ENCODE measurements at regions not wholly inside any gene's neighbourhood (a gene's known extent, or its start where the extent isn't known, plus 50 kb on each side); places are given as distances from the start of the nearest gene placed in this dataset.

DNA sequence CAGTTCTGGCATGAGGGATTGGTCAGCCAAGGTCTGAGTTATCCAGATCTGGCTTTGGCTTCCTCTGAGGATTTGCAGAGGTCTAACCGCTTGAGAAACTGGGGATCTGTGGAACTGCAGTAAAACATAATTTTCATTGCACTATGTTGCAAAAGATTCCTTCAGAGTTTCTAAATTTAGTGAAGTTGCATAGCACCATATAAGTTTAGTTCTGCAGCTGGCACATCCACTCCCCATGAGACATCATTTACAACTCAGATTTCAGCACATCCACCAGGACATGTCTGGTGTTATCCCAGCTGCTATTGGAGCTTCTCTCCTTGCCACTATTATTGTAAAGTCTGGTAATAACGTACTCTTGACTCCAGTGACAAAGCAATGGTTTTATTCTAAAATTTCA lies 181.5 kb downstream of the CWF19L2 start:
- H3K4me1 ChIP-seq (ENCODE audit: control insufficient read depth, insufficient read depth, low read length), result no peaks in the 10 kb centered on the region
- no peak overlapping the region for H3K27ac ChIP-seq (ENCODE audit: low read depth, low read length)
- H3K4me3 ChIP-seq (ENCODE audit: low read depth, low read length), result no peak overlapping the region
- H3K27me3 ChIP-seq (ENCODE audit: control insufficient read depth, insufficient read depth, low read length), result no peaks in the 10 kb centered on the region
- H3K9ac ChIP-seq (ENCODE audit: low read depth, low read length), result no peak overlapping the region
- no peaks in the 10 kb centered on the region for H3K36me3 ChIP-seq (ENCODE audit: control insufficient read depth, insufficient read depth, low read length)
- H3K9me3 ChIP-seq (ENCODE audit: control insufficient read depth, insufficient read depth, low read length), result no peaks in the 10 kb centered on the region

DNA sequence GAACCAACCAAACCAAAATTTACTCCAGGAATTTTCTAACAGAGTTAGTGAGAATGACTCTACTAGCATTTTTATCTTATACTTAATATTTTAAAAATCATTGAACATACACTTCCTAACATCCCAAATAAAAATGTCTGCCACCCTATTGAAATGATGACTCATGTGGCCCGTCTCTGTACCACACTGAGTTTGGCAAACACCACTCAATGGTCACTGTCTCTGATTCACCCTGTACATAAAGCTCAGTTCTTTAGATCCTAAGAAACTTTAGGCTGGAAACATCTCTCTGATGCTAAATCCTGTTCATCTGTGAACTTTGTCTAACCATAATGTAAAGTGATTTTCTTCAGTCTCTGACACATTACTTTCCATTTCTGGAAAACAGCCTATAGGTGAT lies 182.0 kb downstream of the CWF19L2 start:
- no peaks in the 10 kb centered on the region for H3K9me3 ChIP-seq (ENCODE audit: control insufficient read depth, insufficient read depth, low read length)
- no peaks in the 10 kb centered on the region for H3K27me3 ChIP-seq (ENCODE audit: control insufficient read depth, insufficient read depth, low read length)
- H3K36me3 ChIP-seq (ENCODE audit: control insufficient read depth, insufficient read depth, low read length), result no peaks in the 10 kb centered on the region
- H3K4me3 ChIP-seq (ENCODE audit: low read depth, low read length), result no peak overlapping the region
- no peak overlapping the region for H3K9ac ChIP-seq (ENCODE audit: low read depth, low read length)
- no peak overlapping the region for H3K27ac ChIP-seq (ENCODE audit: low read depth, low read length)
- H3K4me1 ChIP-seq (ENCODE audit: control insufficient read depth, insufficient read depth, low read length), result no peaks in the 10 kb centered on the region

DNA sequence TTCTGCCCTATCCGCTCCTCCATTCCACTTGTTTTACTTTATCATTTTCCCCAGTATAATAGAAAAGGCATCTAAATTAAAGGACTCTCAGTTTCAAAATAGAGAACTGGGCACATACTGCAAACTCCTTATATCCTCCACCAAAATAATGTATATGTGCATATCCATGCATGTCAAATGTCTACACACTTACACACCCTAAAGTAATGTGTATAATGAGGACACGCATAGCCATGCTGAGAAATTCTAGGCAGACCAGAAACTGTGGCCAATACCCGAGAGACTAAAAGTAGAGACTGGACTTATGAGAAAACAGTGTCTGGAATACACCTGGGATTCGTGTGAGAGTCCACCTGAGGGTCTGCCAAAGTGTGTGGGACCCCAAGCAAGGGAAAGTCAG lies 183.5 kb downstream of the CWF19L2 start:
- no peak overlapping the region for H3K4me3 ChIP-seq (ENCODE audit: low read depth, low read length)
- no peak overlapping the region for H3K27ac ChIP-seq (ENCODE audit: low read depth, low read length)
- no peaks in the 10 kb centered on the region for H3K9me3 ChIP-seq (ENCODE audit: control insufficient read depth, insufficient read depth, low read length)
- no peaks in the 10 kb centered on the region for H3K4me1 ChIP-seq (ENCODE audit: control insufficient read depth, insufficient read depth, low read length)
- H3K27me3 ChIP-seq (ENCODE audit: control insufficient read depth, insufficient read depth, low read length), result no peaks in the 10 kb centered on the region
- no peak overlapping the region for H3K9ac ChIP-seq (ENCODE audit: low read depth, low read length)
- H3K36me3 ChIP-seq (ENCODE audit: control insufficient read depth, insufficient read depth, low read length), result no peaks in the 10 kb centered on the region

DNA sequence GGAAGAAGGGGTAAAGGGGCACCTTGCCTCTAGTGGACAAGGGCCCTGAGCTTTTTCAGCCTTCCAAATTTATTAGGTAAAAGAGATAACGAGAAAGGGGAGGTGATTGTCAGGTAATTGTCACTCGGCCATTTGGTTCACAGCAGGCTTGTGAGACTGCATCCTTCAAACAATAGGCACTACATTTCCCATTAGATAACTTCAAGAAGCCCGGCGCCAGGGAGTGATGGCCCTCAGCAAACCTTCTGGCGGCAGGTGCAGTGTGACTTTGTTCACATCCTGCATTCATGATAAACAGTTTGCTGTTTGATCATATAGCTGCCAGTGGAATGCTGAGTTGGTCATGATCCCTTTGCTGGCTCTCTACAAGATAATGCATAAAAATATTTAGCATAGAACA lies 185.1 kb downstream of the CWF19L2 start:
- Histone ChIP-seq H3K4me3 (ENCODE audit: low read depth, low read length) (no peak overlapping the region), H3K36me3 (ENCODE audit: control insufficient read depth, insufficient read depth, low read length) (no peaks in the 10 kb centered on the region), H3K27ac (ENCODE audit: low read depth, low read length) (no peak overlapping the region), H3K27me3 (ENCODE audit: control insufficient read depth, insufficient read depth, low read length) (no peaks in the 10 kb centered on the region), H3K9me3 (ENCODE audit: control insufficient read depth, insufficient read depth, low read length) (no peaks in the 10 kb centered on the region), H3K9ac (ENCODE audit: low read depth, low read length) (no peak overlapping the region), H3K4me1 (ENCODE audit: control insufficient read depth, insufficient read depth, low read length) (no peaks in the 10 kb centered on the region)

DNA sequence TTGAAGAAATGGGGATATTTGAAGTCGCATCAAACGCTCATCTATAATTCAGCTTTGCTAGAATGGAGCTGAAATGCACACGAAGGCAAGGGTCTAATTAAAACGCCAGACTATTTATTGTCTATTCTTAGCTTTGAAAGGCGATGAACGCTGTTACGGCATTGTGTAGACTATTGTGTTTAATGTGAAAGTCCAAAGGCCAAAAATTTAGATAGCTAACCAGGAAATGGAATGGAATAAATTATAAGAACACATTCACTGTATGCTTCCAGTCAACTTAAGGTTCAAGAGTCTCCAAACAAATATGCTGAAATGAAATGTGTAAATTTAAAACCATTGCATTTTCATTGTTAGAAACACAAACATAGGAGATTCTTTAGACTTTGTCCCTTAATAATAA lies 186.2 kb downstream of the CWF19L2 start:
- Histone ChIP-seq H3K9ac (ENCODE audit: low read depth, low read length) (no peak overlapping the region), H3K9me3 (ENCODE audit: control insufficient read depth, insufficient read depth, low read length) (no peaks in the 10 kb centered on the region), H3K36me3 (ENCODE audit: control insufficient read depth, insufficient read depth, low read length) (no peaks in the 10 kb centered on the region), H3K4me3 (ENCODE audit: low read depth, low read length) (no peak overlapping the region), H3K27ac (ENCODE audit: low read depth, low read length) (no peak overlapping the region), H3K27me3 (ENCODE audit: control insufficient read depth, insufficient read depth, low read length) (no peaks in the 10 kb centered on the region), H3K4me1 (ENCODE audit: control insufficient read depth, insufficient read depth, low read length) (no peaks in the 10 kb centered on the region)

DNA sequence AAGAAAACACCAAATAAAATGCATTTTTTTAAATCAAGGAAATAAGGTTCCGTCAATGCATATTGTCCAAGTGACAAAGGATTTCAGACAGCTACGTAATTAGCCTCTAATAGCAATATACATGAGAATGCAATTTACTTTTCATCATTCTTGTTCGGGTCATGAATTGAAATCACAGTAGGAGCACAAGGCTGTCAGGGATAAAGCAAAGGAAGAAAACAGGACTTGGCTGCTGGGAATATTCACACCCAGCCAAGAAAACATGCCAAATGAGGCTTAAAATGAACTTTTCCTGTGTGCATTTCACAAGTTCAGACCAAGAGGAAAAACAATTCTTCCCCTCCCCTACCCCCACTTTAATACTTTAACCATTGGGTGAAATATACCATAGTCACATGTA lies 188.6 kb downstream of the CWF19L2 start:
- Histone ChIP-seq H3K9me3 (ENCODE audit: control insufficient read depth, insufficient read depth, low read length) (no peaks in the 10 kb centered on the region), H3K36me3 (ENCODE audit: control insufficient read depth, insufficient read depth, low read length) (no peaks in the 10 kb centered on the region), H3K9ac (ENCODE audit: low read depth, low read length) (no peak overlapping the region), H3K27me3 (ENCODE audit: control insufficient read depth, insufficient read depth, low read length) (no peaks in the 10 kb centered on the region), H3K27ac (ENCODE audit: low read depth, low read length) (no peak overlapping the region), H3K4me3 (ENCODE audit: low read depth, low read length) (no peak overlapping the region), H3K4me1 (ENCODE audit: control insufficient read depth, insufficient read depth, low read length) (no peaks in the 10 kb centered on the region)

DNA sequence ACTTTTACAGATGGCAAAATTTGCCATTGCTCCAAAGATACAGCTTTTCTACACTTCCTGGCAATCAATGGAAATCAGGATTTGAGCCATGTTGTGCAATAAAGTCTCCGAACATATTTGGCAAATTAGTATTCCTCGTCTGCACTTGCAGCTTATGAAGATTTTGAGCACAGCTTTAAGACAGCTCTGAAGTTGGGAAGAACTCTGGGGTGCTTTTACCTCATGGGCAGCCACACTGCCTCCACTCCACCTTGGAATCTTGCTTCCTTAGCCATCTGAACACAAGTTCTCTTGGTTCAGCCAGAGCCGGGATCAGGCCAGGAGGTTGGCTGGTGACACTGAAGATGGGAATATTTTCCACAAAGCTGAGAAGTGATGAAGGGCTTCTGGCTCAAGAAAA lies 191.2 kb downstream of the CWF19L2 start:
- Histone ChIP-seq H3K9me3 (ENCODE audit: control insufficient read depth, insufficient read depth, low read length) (no peaks in the 10 kb centered on the region), H3K4me1 (ENCODE audit: control insufficient read depth, insufficient read depth, low read length) (no peaks in the 10 kb centered on the region), H3K36me3 (ENCODE audit: control insufficient read depth, insufficient read depth, low read length) (no peaks in the 10 kb centered on the region), H3K9ac (ENCODE audit: low read depth, low read length) (no peak overlapping the region), H3K4me3 (ENCODE audit: low read depth, low read length) (no peak overlapping the region), H3K27ac (ENCODE audit: low read depth, low read length) (no peak overlapping the region), H3K27me3 (ENCODE audit: control insufficient read depth, insufficient read depth, low read length) (no peaks in the 10 kb centered on the region)

DNA sequence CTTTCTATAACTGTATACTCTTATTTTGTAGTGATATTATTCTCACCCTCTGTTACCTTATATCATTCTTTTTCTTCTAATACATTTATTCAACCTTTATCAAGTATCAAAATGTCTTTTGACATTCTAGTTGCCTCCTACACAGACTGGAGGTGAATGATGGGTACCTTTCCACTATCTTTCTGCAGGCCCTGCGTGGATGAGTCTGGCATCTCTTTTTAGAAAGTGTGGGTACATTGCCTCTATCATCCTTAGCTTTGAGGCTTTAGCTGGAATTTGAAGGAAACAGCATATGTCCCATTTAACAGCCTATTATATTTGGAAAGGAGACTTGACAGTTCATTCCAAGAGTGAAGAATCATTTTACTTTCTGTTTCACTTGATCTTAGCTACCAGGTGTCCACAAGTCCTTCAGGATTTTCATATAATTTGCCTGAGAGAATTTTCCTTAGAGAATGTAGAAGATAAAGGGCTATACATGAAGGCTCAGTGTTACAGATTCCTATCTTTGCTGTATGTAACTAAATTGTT lies 192.0 kb downstream of the CWF19L2 start:
- no peak overlapping the region for H3K9ac ChIP-seq (ENCODE audit: low read depth, low read length)
- H3K27ac ChIP-seq (ENCODE audit: low read depth, low read length), result no peak overlapping the region
- H3K4me3 ChIP-seq (ENCODE audit: low read depth, low read length), result no peak overlapping the region
- no peaks in the 10 kb centered on the region for H3K4me1 ChIP-seq (ENCODE audit: control insufficient read depth, insufficient read depth, low read length)
- H3K27me3 ChIP-seq (ENCODE audit: control insufficient read depth, insufficient read depth, low read length), result no peaks in the 10 kb centered on the region
- H3K9me3 ChIP-seq (ENCODE audit: control insufficient read depth, insufficient read depth, low read length), result no peaks in the 10 kb centered on the region
- H3K36me3 ChIP-seq (ENCODE audit: control insufficient read depth, insufficient read depth, low read length), result no peaks in the 10 kb centered on the region

DNA sequence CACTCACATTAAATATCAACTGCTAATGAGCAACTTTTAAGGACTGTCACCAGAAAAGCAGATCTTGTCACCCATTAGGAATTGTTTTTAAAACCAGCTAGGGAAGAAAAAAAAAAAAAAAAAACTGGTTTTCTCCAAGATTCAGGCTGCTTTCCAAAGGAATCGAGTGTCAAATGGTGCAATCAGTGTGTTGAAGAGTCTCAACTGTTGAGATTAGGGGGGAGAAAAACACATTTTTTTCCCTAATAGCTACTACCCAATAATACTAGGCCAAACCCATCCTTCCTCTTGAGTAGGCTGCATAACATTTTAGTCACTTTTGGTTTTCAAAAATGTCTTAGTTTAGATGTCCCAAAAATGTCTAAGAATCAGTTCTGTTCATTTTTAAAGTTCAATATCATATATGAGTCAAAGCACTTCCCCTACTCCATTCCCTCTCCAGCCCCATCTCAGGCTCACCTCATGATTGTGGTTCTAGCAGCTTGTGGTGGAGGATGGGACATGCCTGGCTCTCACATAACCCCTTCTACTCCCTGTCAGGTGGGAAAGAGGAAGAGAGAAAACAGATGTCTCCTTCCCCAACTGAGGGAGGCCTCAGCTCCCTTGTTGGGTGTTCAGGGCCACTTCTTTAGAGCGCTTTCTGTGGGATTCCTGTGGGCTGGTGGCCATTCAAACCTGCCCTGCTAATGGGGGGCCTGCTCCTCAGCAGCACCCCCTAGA lies 193.6 kb downstream of the CWF19L2 start:
- no peak overlapping the region for H3K4me3 ChIP-seq (ENCODE audit: low read depth, low read length)
- H3K27me3 ChIP-seq (ENCODE audit: control insufficient read depth, insufficient read depth, low read length), result no peaks in the 10 kb centered on the region
- no peak overlapping the region for H3K27ac ChIP-seq (ENCODE audit: low read depth, low read length)
- H3K4me1 ChIP-seq (ENCODE audit: control insufficient read depth, insufficient read depth, low read length), result no peaks in the 10 kb centered on the region
- no peaks in the 10 kb centered on the region for H3K36me3 ChIP-seq (ENCODE audit: control insufficient read depth, insufficient read depth, low read length)
- no peaks in the 10 kb centered on the region for H3K9me3 ChIP-seq (ENCODE audit: control insufficient read depth, insufficient read depth, low read length)
- H3K9ac ChIP-seq (ENCODE audit: low read depth, low read length), result no peak overlapping the region

DNA sequence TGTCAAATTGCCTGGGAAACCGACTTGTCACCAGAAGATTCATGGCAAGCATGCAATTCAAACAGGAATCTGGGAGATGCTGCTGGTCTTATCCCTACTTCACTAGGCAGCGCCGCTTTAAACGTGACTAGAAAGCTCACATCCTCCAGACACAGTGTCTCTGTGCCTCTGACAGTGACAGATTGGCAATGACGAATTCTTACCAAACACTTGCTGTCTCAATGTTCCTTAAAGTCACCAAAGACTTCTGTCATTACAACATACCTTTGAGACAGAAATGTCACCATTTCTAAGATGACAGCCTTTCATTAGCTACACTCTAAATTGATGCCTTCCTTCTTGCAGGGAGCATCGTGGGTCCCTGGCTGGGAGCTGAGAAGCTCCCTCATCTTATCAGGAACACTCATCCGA lies 197.8 kb downstream of the CWF19L2 start:
- Histone ChIP-seq H3K4me1 (ENCODE audit: control insufficient read depth, insufficient read depth, low read length) (peaks cover 5% of the 10 kb centered on the region; the same call in 1 of the 2 replicates), H3K4me3 (ENCODE audit: low read depth, low read length) (no peak overlapping the region), H3K9me3 (ENCODE audit: control insufficient read depth, insufficient read depth, low read length) (no peaks in the 10 kb centered on the region)

DNA sequence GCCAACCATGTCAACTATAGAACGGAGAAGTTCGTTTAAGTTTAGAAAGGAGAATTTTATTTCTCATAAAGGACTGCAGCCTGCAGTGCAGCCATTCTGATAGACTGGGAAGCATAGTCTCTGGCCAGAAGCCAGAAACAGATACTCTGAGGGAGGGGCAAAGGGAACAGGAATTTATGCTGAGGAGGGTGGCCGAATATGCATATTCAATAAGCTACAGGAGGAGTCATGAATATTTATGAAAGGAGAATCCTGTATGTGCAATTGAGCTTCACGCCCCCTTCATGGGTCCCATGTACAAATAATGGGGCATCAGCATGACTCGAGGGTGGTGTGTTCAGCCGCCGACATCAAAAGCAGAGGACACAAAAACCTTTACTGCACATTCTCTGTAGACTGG lies 199.9 kb downstream of the CWF19L2 start:
- Histone ChIP-seq H3K27ac (ENCODE audit: low read depth, low read length) (no peak overlapping the region), H3K9ac (ENCODE audit: low read depth, low read length) (no peak overlapping the region), H3K4me3 (ENCODE audit: low read depth, low read length) (no peak overlapping the region), H3K36me3 (ENCODE audit: control insufficient read depth, insufficient read depth, low read length) (no peaks in the 10 kb centered on the region), H3K9me3 (ENCODE audit: control insufficient read depth, insufficient read depth, low read length) (no peaks in the 10 kb centered on the region), H3K27me3 (ENCODE audit: control insufficient read depth, insufficient read depth, low read length) (no peaks in the 10 kb centered on the region), H3K4me1 (ENCODE audit: control insufficient read depth, insufficient read depth, low read length) (peaks cover 7% of the 10 kb centered on the region; the same call in 1 of the 2 replicates)

More for the DNA sequence above, 197.8 kb downstream of the CWF19L2 start:
- Histone ChIP-seq H3K9ac (ENCODE audit: low read depth, low read length) (no peak overlapping the region), H3K27ac (ENCODE audit: low read depth, low read length) (no peak overlapping the region), H3K36me3 (ENCODE audit: control insufficient read depth, insufficient read depth, low read length) (no peaks in the 10 kb centered on the region), H3K27me3 (ENCODE audit: control insufficient read depth, insufficient read depth, low read length) (no peaks in the 10 kb centered on the region)
